Calu3 (cell line): ENCODE measurements at regions not wholly inside any gene's neighbourhood (a gene's known extent, or its start where the extent isn't known, plus 50 kb on each side); places are given as distances from the start of the nearest gene placed in this dataset.
A peak's percentile ranks its signal among the peaks of the same experiment; 100 is the strongest.

Source experiments
- BruUV-seq: library from RNA; stranded (reverse); fragments of 400-500 nt; replicated peaks from 2 replicates; lab custom pipeline; 2021; lab: Mats Ljungman, UMichigan
- CTCF ChIA-PET: fragments of 300-600 bp; sonication (Branson Sonifier 250); formaldehyde crosslinking; loops from one replicate; lab custom pipeline; 2022; ENCODE audit warnings: antibody characterized with exemption; lab: Charles Lee
- DNase-seq: peaks from one replicate; pipeline ENCODE4 v3.0.0; 2022
- H3K27ac Mint-ChIP-seq: one replicate; pipeline ENCODE4 v1.8.0; 2022; ENCODE audit warnings: mixed read lengths; ENCODE audit not compliant: unreplicated experiment
- H3K27me3 Mint-ChIP-seq: one replicate; pipeline ENCODE4 v1.8.0; 2022; ENCODE audit warnings: mixed read lengths; ENCODE audit not compliant: unreplicated experiment
- H3K36me3 Mint-ChIP-seq: one replicate; pipeline ENCODE4 v1.8.0; 2022; ENCODE audit warnings: mild to moderate bottlenecking, moderate library complexity, mixed read lengths; ENCODE audit not compliant: insufficient read depth, unreplicated experiment
- H3K4me1 Mint-ChIP-seq: one replicate; pipeline ENCODE4 v1.8.0; 2022; ENCODE audit warnings: mild to moderate bottlenecking, low read depth, mixed read lengths; ENCODE audit not compliant: unreplicated experiment
- H3K4me3 Mint-ChIP-seq: one replicate; pipeline ENCODE4 v1.8.0; 2022; ENCODE audit warnings: mild to moderate bottlenecking, low read depth, moderate library complexity, mixed read lengths; ENCODE audit not compliant: unreplicated experiment
- H3K9me3 Mint-ChIP-seq: one replicate; pipeline ENCODE4 v1.8.0; 2022; ENCODE audit warnings: low read depth, mixed read lengths; ENCODE audit not compliant: unreplicated experiment
- intact Hi-C: fragments of 100-400 bp; cut with micrococcal nuclease; formaldehyde crosslinking; loops from one replicate; pipeline ENCODE4 v1.10.0; 2022; ENCODE audit not compliant: unreplicated experiment
- TF ChIP-seq, protein P1 (sequence below): fragments of 200-600 bp; IDR thresholded peaks from one replicate; pipeline ENCODE4 v1.8.0; 2022; ENCODE audit warnings: antibody characterized with exemption; ENCODE audit not compliant: unreplicated experiment

- no peaks in the 10 kb centered on the region for H3K4me1 Mint-ChIP-seq
- no peak overlapping the region for H3K27ac Mint-ChIP-seq
- no peak for DNase-seq
- H3K9me3 Mint-ChIP-seq, result peaks cover 4% of the 10 kb centered on the region
- no TSS peak for BruUV-seq
- CTCF ChIA-PET, result no interaction called here
- H3K27me3 Mint-ChIP-seq, result no peaks in the 10 kb centered on the region
- intact Hi-C loops, result no loop called here
- H3K36me3 Mint-ChIP-seq, result no peaks in the 10 kb centered on the region
- TF ChIP-seq, protein P1, sequence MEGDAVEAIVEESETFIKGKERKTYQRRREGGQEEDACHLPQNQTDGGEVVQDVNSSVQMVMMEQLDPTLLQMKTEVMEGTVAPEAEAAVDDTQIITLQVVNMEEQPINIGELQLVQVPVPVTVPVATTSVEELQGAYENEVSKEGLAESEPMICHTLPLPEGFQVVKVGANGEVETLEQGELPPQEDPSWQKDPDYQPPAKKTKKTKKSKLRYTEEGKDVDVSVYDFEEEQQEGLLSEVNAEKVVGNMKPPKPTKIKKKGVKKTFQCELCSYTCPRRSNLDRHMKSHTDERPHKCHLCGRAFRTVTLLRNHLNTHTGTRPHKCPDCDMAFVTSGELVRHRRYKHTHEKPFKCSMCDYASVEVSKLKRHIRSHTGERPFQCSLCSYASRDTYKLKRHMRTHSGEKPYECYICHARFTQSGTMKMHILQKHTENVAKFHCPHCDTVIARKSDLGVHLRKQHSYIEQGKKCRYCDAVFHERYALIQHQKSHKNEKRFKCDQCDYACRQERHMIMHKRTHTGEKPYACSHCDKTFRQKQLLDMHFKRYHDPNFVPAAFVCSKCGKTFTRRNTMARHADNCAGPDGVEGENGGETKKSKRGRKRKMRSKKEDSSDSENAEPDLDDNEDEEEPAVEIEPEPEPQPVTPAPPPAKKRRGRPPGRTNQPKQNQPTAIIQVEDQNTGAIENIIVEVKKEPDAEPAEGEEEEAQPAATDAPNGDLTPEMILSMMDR, result no peak
- H3K4me3 Mint-ChIP-seq, result no peak overlapping the region
These were observed 1259.8 kb upstream of the GJE1 start for GRCh38 chr6:140872885-140873284.

- H3K4me3 Mint-ChIP-seq, result no peak overlapping the region
- BruUV-seq, result no TSS peak
- no peak for DNase-seq
- H3K4me1 Mint-ChIP-seq, result no peaks in the 10 kb centered on the region
- CTCF ChIA-PET, result no interaction called here
- no peak overlapping the region for H3K27ac Mint-ChIP-seq
- H3K36me3 Mint-ChIP-seq, result no peaks in the 10 kb centered on the region
- intact Hi-C loops, result no loop called here
- TF ChIP-seq, protein P1, result no peak
- peaks cover 4% of the 10 kb centered on the region for H3K9me3 Mint-ChIP-seq
- H3K27me3 Mint-ChIP-seq, result no peaks in the 10 kb centered on the region
These were observed 1260.8 kb upstream of the GJE1 start for GRCh38 chr6:140871911-140872310.

DNA sequence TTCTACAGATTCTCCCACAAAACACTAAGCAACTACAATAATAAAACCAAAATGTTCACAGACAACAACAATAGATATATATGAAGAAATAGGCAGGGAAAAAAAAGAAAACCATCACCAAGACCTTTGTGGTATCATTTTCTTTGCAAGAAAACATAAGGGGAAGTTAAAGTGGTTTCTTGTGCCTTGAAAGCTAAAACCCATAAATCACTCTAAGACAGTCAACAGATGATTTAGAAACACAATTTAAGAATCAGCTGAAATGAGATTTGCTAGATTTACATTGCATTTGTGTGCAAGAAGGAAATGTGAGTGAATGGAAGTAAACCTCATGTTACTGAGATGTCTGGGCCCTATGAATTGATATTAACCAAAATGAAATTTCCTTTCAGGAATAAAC, 1265.4 kb upstream of the GJE1 start:
- CTCF ChIA-PET, result no interaction called here
- intact Hi-C loops, result no loop called here
- DNase-seq, result no peak
- TF ChIP-seq, protein P1, result no peak
- no peaks in the 10 kb centered on the region for H3K4me1 Mint-ChIP-seq
- no peak overlapping the region for H3K4me3 Mint-ChIP-seq
- H3K27ac Mint-ChIP-seq, result no peak overlapping the region
- no peaks in the 10 kb centered on the region for H3K27me3 Mint-ChIP-seq
- BruUV-seq, result no TSS peak
- H3K9me3 Mint-ChIP-seq, result peaks cover 4% of the 10 kb centered on the region
- no peaks in the 10 kb centered on the region for H3K36me3 Mint-ChIP-seq

DNA sequence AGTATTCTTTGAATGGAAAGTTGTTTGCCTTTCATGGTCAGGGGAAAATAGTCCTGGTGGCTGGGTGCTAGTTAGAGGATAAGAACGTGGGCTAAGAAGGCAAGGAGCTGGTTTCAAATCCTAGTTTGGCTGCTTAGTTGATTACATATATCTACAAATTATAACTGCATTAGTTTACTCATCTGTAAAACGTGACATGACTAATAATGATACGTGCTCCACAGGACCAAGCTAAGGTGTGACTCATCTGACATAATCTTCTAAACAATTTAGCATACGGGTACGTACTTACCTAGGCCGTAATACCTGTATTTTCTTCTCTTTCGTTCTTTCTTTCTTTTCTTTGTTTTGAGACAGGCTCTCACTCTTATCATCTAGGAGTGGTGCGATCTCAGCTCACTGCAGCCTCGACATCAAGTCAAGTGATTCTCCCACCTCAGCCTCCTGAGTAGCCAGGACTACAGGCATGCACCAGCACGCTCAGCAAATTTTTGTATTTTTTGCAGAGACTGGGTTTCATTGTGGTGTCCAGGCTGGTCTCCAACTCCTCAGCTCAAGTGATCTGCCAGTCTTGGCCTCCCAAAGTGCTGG, 1274.2 kb upstream of the GJE1 start:
- Mint-ChIP-seq H3K9me3 (no peaks in the 10 kb centered on the region), H3K27me3 (no peaks in the 10 kb centered on the region), H3K27ac (peak overlapping the region; percentile 12), H3K4me1 (peaks cover 15% of the 10 kb centered on the region), H3K4me3 (peak overlapping the region; percentile 34), H3K36me3 (no peaks in the 10 kb centered on the region)
- TF ChIP-seq, protein P1, result no peak
- BruUV-seq, result no TSS peak
- intact Hi-C loops, result no loop called here
- CTCF ChIA-PET, result interaction anchor here (1.3 kb wide), 1 partner anchor 9 kb away, joined by 3 read pairs; no protein-coding TSS in a partner anchor
- DNase-seq, result no peak
